ENCODE measurements at regions not wholly inside any gene's neighbourhood (a gene's known extent, or its start where the extent isn't known, plus 50 kb on each side); places are given as distances from the start of the nearest gene placed in this dataset.
"Not testable (repeated sequence)": the region's sequence is repeated elsewhere in the genome, so short reads cannot be mapped to it uniquely, and the experiment has no call there.

GRCh38 chr21:16187603-16188301, 458.0 kb downstream of the USP25 start:
- no peak for DNase-seq

- DNase-seq, result no peak
These were observed 463.1 kb downstream of the USP25 start for GRCh38 chr21:16192902-16193301.

GRCh38 chr21:16193496-16194094, 463.8 kb downstream of the USP25 start:
- DNase-seq, result no peak

GRCh38 chr21:16194095-16194787, 464.5 kb downstream of the USP25 start:
- DNase-seq, result no peak

- DNase-seq, result no peak
These were observed 465.2 kb downstream of the USP25 start for GRCh38 chr21:16194788-16195537.

GRCh38 chr21:16195538-16195910, 465.7 kb downstream of the USP25 start:
- DNase-seq, result no peak

- no peak for DNase-seq
These were observed 466.2 kb downstream of the USP25 start for GRCh38 chr21:16196001-16196400.

- no peak for DNase-seq
These were observed 468.8 kb downstream of the USP25 start for GRCh38 chr21:16198546-16198945.

GRCh38 chr21:16199539-16199938, 469.8 kb downstream of the USP25 start:
- DNase-seq, result no peak

GRCh38 chr21:16201718-16202117, 471.9 kb downstream of the USP25 start:
- DNase-seq, result no peak

GRCh38 chr21:16205527-16205926, 475.7 kb downstream of the USP25 start:
- DNase-seq, result no peak

GRCh38 chr21:16211339-16212303, 481.8 kb downstream of the USP25 start:
- DNase-seq, result no peak

- no peak for DNase-seq
These were observed 483.7 kb downstream of the USP25 start for GRCh38 chr21:16213518-16213917.

- no peak for DNase-seq
These were observed 485.4 kb downstream of the USP25 start for GRCh38 chr21:16215193-16215592.

- no peak for DNase-seq
These were observed 485.9 kb downstream of the USP25 start for GRCh38 chr21:16215663-16216183.

- DNase-seq, result no peak
These were observed 486.6 kb downstream of the USP25 start for GRCh38 chr21:16216288-16216962.

- DNase-seq, result no peak
These were observed 489.0 kb downstream of the USP25 start for GRCh38 chr21:16218682-16219343.

- DNase-seq, result not testable (repeated sequence)
These were observed 495.0 kb downstream of the USP25 start for GRCh38 chr21:16224756-16225155.

- no peak for DNase-seq
These were observed 510.0 kb downstream of the USP25 start for GRCh38 chr21:16239659-16240265.

GRCh38 chr21:16241016-16241415, 511.2 kb downstream of the USP25 start:
- no peak for DNase-seq

Data from activated gamma-delta T cell treated with Interleukin-2 at 50 U/mL for 16 hours (primary cell).